ENCODE measurements at regions not wholly inside any gene's neighbourhood (a gene's known extent, or its start where the extent isn't known, plus 50 kb on each side); places are given as distances from the start of the nearest gene placed in this dataset.

- DNase-seq (ENCODE audit: extremely low read depth in 1 of 4, low spot score in 3 of 4) = no peak
- no peaks in the 10 kb centered on the region for H3K9me1 ChIP-seq (ENCODE audit: control insufficient read depth, insufficient read depth, low read length)
- H3K4me2 ChIP-seq (ENCODE audit: insufficient read depth, low read length) = no peak overlapping the region
- CTCF ChIA-PET (ENCODE audit: low intra/inter-chr PET ratio) = no interaction called here
- no peaks in the 10 kb centered on the region for H3K36me3 ChIP-seq (ENCODE audit: control insufficient read depth, insufficient read depth, low read length)
- no peak for FAIRE-seq
- H3K79me2 ChIP-seq (ENCODE audit: control insufficient read depth, insufficient read depth, low read length) = no peaks in the 10 kb centered on the region
- H4K20me1 ChIP-seq (replicated peaks; ENCODE audit: control insufficient read depth, insufficient read depth, low read length) = no peaks in the 10 kb centered on the region
- BruUV-seq (replicated peaks) = no TSS peak
- no peak for ATAC-seq
- intact Hi-C loops (cut with micrococcal nuclease) = no loop called here
- in situ Hi-C loops (cut with MboI) = no loop called here
- no peak overlapping the region for H3K27ac ChIP-seq (ENCODE audit: extremely low read depth, low read depth, low read length)
- POLR2A ChIA-PET = no interaction called here
- 0% methylated on average over 10 of the region's 10 CpGs for WGBS (ENCODE audit: insufficient coverage, low coverage, missing lambda C conversion rate)
- H3K4me3 ChIP-seq = no peak overlapping the region
- H3K9ac ChIP-seq (ENCODE audit: insufficient read depth in 1 of 2, low read depth in 2 of 2, low read length in 2 of 2) = no peak overlapping the region
- peaks cover 0 to 4% of the 10 kb centered on the region in 2 experiments; a peak in 1 of 5 replicates for H3K27me3 ChIP-seq (ENCODE audit: control insufficient read depth in 2 of 2, insufficient read depth in 2 of 2, low read length in 2 of 2)
- H3K4me1 ChIP-seq (replicated peaks in 1 of 2; ENCODE audit: control insufficient read depth in 2 of 2, insufficient read depth in 2 of 2, low read length in 2 of 2) = no peaks in the 10 kb centered on the region; a peak in 1 of 5 replicates
- no peak for TF ChIP-seq ZNF668 (CRISPR knock-in tag; IDR thresholded peaks at IDR 0.05)
- TF ChIP-seq ZNF175 (CRISPR knock-in tag; IDR thresholded peaks at IDR 0.05; ENCODE audit: low read depth) = no peak
- TF ChIP-seq CHD2 (IDR thresholded peaks at IDR 0.05; ENCODE audit: low read depth, low read length) = no peak
- no peak for TF ChIP-seq CEBPB (tag; IDR thresholded peaks at IDR 0.05)
- no peak for TF ChIP-seq NR2C2 (CRISPR knock-in tag; IDR thresholded peaks at IDR 0.05)
- no peak for TF ChIP-seq NR2C2 (tag; IDR thresholded peaks at IDR 0.05)
- TF ChIP-seq ZNF311 (CRISPR knock-in tag; IDR thresholded peaks at IDR 0.05) = no peak
- no peak for TF ChIP-seq TCF7 (IDR thresholded peaks at IDR 0.05; ENCODE audit: borderline replicate concordance)
- TF ChIP-seq ZNF551 (CRISPR knock-in tag; IDR thresholded peaks at IDR 0.05) = no peak
- no peak for TF ChIP-seq TOE1 (IDR thresholded peaks at IDR 0.05; ENCODE audit: borderline replicate concordance)
- no peak for TF ChIP-seq TOE1 (CRISPR knock-in tag; IDR thresholded peaks at IDR 0.05; ENCODE audit: borderline replicate concordance, low read depth)
- TF ChIP-seq RAD51 (IDR thresholded peaks at IDR 0.05; ENCODE audit: borderline replicate concordance, low read depth) = no peak
- TF ChIP-seq DNMT1 (IDR thresholded peaks at IDR 0.05) = no peak
- no peak for TF ChIP-seq HOXB6 (CRISPR knock-in tag; IDR thresholded peaks at IDR 0.05; ENCODE audit: borderline replicate concordance)
- TF ChIP-seq ZNF280B (CRISPR knock-in tag; IDR thresholded peaks at IDR 0.05) = no peak
- TF ChIP-seq SMAD4 (CRISPR knock-in tag; conservative IDR thresholded peaks at IDR 0.05) = no peak
- TF ChIP-seq NFYB (IDR thresholded peaks at IDR 0.05; ENCODE audit: extremely low read depth, insufficient read length) = no peak
- TF ChIP-seq ZSCAN29 (IDR thresholded peaks at IDR 0.05) = no peak
- H3K9me3 ChIP-seq (replicated peaks; ENCODE audit: control insufficient read depth, insufficient read depth, low read depth, low read length) = no peaks in the 10 kb centered on the region
- no peak overlapping the region for H2AFZ ChIP-seq (ENCODE audit: low read depth, low read length)
Measured at GRCh38 chr18:75544051-75544481, 116.6 kb upstream of the SMIM21 start.

All from K562 (cell line).